H1 (cell line): ENCODE measurements at regions not wholly inside any gene's neighbourhood (a gene's known extent, or its start where the extent isn't known, plus 50 kb on each side); places are given as distances from the start of the nearest gene placed in this dataset.

Source experiments
- CBX8 ChIP-seq: fragments of 300-800, 300-1000 bp; sonication (generic); IDR thresholded peaks from 2 replicates; pipeline ENCODE4 v1.7.1; 2016; ENCODE audit warnings: low read depth, low read length, borderline replicate concordance
- CHD1 ChIP-seq: IDR thresholded peaks from 2 replicates; pipeline ENCODE4 v1.6.1; 2012; ENCODE audit warnings: low read depth, low read length, improper control_type of control experiment
- KDM1A ChIP-seq: fragments of 200-600, 300-600 bp; sonication (generic); IDR thresholded peaks from 2 replicates; pipeline ENCODE4 v1.7.1; 2016; ENCODE audit warnings: mild to moderate bottlenecking, low read length, borderline replicate concordance
- RAD21 ChIP-seq, 2 experiments: IDR thresholded peaks in 1 of 2; conservative IDR thresholded peaks in 1 of 2; 2 replicates each; pipeline ENCODE4 v1.6.1; 2011; ENCODE audit warnings: low read depth in 2 of 2, low read length in 2 of 2, improper control_type of control experiment in 1 of 2, inconsistent platforms in 1 of 2, mild to moderate bottlenecking in 1 of 2, moderate library complexity in 1 of 2
- SIRT6 ChIP-seq: IDR thresholded peaks from one replicate; pipeline ENCODE4 v1.7.1; 2012; ENCODE audit warnings: low read length, inconsistent platforms
- SRF ChIP-seq: IDR thresholded peaks from 2 replicates; pipeline ENCODE4 v1.6.1; 2011; ENCODE audit warnings: mild to moderate bottlenecking, low read depth, low read length, moderate library complexity
- ZNF274 ChIP-seq: IDR thresholded peaks from 2 replicates; pipeline ENCODE4 v1.7.0; 2012; ENCODE audit warnings: low read length, borderline replicate concordance; ENCODE audit errors: extremely low read depth
- TF ChIP-seq, protein P1 (sequence below): fragments of 300-600 bp; sonication (generic); IDR thresholded peaks from 2 replicates; pipeline ENCODE4 v1.7.1; 2012; ENCODE audit warnings: low read length, moderate library complexity, mild to moderate bottlenecking, inconsistent platforms; ENCODE audit not compliant: insufficient replicate concordance
- TF ChIP-seq, protein P2 (sequence below): IDR thresholded peaks from 2 replicates; pipeline ENCODE4 v1.6.1; 2011; ENCODE audit warnings: low read length, improper control_type of control experiment

DNA sequence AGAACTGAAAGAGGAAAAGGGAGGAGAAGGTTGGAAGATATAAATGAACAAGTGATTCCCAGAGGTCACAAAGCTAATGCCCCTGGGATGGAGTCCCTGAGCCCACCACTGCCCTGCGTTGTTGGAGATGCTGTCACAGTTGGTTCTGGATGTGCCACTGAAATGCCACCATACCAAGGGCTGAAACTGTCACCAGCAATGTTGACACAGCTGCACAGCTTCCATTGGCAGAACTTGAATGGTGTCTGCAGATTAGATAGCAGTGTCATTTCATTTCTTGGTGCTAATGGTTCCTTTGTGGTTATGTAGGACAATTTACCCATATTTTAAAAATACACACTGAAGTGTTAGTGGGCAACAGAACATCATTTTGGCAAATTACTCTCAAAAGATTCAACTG, 120.7 kb downstream of the TBXT start (continued):
- TF ChIP-seq, protein P1, sequence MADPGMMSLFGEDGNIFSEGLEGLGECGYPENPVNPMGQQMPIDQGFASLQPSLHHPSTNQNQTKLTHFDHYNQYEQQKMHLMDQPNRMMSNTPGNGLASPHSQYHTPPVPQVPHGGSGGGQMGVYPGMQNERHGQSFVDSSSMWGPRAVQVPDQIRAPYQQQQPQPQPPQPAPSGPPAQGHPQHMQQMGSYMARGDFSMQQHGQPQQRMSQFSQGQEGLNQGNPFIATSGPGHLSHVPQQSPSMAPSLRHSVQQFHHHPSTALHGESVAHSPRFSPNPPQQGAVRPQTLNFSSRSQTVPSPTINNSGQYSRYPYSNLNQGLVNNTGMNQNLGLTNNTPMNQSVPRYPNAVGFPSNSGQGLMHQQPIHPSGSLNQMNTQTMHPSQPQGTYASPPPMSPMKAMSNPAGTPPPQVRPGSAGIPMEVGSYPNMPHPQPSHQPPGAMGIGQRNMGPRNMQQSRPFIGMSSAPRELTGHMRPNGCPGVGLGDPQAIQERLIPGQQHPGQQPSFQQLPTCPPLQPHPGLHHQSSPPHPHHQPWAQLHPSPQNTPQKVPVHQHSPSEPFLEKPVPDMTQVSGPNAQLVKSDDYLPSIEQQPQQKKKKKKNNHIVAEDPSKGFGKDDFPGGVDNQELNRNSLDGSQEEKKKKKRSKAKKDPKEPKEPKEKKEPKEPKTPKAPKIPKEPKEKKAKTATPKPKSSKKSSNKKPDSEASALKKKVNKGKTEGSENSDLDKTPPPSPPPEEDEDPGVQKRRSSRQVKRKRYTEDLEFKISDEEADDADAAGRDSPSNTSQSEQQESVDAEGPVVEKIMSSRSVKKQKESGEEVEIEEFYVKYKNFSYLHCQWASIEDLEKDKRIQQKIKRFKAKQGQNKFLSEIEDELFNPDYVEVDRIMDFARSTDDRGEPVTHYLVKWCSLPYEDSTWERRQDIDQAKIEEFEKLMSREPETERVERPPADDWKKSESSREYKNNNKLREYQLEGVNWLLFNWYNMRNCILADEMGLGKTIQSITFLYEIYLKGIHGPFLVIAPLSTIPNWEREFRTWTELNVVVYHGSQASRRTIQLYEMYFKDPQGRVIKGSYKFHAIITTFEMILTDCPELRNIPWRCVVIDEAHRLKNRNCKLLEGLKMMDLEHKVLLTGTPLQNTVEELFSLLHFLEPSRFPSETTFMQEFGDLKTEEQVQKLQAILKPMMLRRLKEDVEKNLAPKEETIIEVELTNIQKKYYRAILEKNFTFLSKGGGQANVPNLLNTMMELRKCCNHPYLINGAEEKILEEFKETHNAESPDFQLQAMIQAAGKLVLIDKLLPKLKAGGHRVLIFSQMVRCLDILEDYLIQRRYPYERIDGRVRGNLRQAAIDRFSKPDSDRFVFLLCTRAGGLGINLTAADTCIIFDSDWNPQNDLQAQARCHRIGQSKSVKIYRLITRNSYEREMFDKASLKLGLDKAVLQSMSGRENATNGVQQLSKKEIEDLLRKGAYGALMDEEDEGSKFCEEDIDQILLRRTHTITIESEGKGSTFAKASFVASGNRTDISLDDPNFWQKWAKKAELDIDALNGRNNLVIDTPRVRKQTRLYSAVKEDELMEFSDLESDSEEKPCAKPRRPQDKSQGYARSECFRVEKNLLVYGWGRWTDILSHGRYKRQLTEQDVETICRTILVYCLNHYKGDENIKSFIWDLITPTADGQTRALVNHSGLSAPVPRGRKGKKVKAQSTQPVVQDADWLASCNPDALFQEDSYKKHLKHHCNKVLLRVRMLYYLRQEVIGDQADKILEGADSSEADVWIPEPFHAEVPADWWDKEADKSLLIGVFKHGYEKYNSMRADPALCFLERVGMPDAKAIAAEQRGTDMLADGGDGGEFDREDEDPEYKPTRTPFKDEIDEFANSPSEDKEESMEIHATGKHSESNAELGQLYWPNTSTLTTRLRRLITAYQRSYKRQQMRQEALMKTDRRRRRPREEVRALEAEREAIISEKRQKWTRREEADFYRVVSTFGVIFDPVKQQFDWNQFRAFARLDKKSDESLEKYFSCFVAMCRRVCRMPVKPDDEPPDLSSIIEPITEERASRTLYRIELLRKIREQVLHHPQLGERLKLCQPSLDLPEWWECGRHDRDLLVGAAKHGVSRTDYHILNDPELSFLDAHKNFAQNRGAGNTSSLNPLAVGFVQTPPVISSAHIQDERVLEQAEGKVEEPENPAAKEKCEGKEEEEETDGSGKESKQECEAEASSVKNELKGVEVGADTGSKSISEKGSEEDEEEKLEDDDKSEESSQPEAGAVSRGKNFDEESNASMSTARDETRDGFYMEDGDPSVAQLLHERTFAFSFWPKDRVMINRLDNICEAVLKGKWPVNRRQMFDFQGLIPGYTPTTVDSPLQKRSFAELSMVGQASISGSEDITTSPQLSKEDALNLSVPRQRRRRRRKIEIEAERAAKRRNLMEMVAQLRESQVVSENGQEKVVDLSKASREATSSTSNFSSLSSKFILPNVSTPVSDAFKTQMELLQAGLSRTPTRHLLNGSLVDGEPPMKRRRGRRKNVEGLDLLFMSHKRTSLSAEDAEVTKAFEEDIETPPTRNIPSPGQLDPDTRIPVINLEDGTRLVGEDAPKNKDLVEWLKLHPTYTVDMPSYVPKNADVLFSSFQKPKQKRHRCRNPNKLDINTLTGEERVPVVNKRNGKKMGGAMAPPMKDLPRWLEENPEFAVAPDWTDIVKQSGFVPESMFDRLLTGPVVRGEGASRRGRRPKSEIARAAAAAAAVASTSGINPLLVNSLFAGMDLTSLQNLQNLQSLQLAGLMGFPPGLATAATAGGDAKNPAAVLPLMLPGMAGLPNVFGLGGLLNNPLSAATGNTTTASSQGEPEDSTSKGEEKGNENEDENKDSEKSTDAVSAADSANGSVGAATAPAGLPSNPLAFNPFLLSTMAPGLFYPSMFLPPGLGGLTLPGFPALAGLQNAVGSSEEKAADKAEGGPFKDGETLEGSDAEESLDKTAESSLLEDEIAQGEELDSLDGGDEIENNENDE: no peak
- TF ChIP-seq CHD1: no peak
- no peak for TF ChIP-seq SRF
- no peak for TF ChIP-seq ZNF274
- TF ChIP-seq, protein P2, sequence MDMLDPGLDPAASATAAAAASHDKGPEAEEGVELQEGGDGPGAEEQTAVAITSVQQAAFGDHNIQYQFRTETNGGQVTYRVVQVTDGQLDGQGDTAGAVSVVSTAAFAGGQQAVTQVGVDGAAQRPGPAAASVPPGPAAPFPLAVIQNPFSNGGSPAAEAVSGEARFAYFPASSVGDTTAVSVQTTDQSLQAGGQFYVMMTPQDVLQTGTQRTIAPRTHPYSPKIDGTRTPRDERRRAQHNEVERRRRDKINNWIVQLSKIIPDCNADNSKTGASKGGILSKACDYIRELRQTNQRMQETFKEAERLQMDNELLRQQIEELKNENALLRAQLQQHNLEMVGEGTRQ: no peak
- TF ChIP-seq KDM1A: no peak
- no peak for TF ChIP-seq SIRT6
- TF ChIP-seq RAD21 (IDR thresholded peaks at IDR 0.05 in 1 of 2, conservative IDR thresholded peaks at IDR 0.05 in 1 of 2; ENCODE audit: low read depth in 2 of 2, low read length in 2 of 2): no peak
- no peak for TF ChIP-seq CBX8
